ENCODE measurements at regions not wholly inside any gene's neighbourhood (a gene's known extent, or its start where the extent isn't known, plus 50 kb on each side); places are given as distances from the start of the nearest gene placed in this dataset.
A peak's percentile ranks its signal among the peaks of the same experiment; 100 is the strongest.

- no peak overlapping the region for H3K9ac ChIP-seq (ENCODE audit: low read length)
- ChIA-PET RAD21 (ENCODE audit: low non-redundant PET in 1 of 2, low total read pairs in 2 of 2, uncharacterized antibody in 2 of 2, unreplicated experiment in 2 of 2) (no interaction called here), POLR2A (no interaction called here), CTCF (no interaction called here)
- 0 out of 4 replicates have a peak, but pooled peaks cover 0 to 4% of the 10 kb centered on the region in 2 experiments for H3K36me3 ChIP-seq (ENCODE audit: control insufficient read depth in 1 of 2, insufficient read depth in 2 of 2, low read length in 2 of 2)
- H3K9me2 ChIP-seq (ENCODE audit: insufficient read depth) = no peaks in the 10 kb centered on the region
- peaks cover 14 to 32% of the 10 kb centered on the region in 2 experiments for H3K4me1 ChIP-seq (ENCODE audit: control insufficient read depth in 1 of 2, insufficient read depth in 2 of 2, low read length in 2 of 2)
- H3K4me3 ChIP-seq (replicated peaks in 1 of 2; ENCODE audit: low read depth in 1 of 2, low read length in 2 of 2) = peak overlapping the region in 1 of 2 experiments; percentile 20; a peak in 2 of 4 replicates
- peaks cover 11 to 13% of the 10 kb centered on the region in 2 experiments; a peak in 3 of 4 replicates for H3K9me3 ChIP-seq (ENCODE audit: control insufficient read depth in 1 of 2, insufficient read depth in 1 of 2, low read depth in 1 of 2, low read length in 2 of 2)
- peak overlapping the region; percentile 16; the same call in 1 of the 2 replicates for H3K27ac ChIP-seq (ENCODE audit: low read depth, low read length)
- no peaks in the 10 kb centered on the region for H4K20me1 ChIP-seq (ENCODE audit: insufficient read depth)
- TF ChIP-seq CTCF (IDR thresholded peaks at IDR 0.05 in 2 of 3, conservative IDR thresholded peaks at IDR 0.05 in 1 of 3; ENCODE audit: borderline replicate concordance in 1 of 3, insufficient read depth in 1 of 3, low read depth in 2 of 3, low read length in 2 of 3) (no peak), REST (IDR thresholded peaks at IDR 0.05; ENCODE audit: low read depth) (no peak), SIN3A (IDR thresholded peaks at IDR 0.05; ENCODE audit: low read depth) (no peak), RAD21 (IDR thresholded peaks at IDR 0.05; ENCODE audit: low read depth) (no peak), EGR1 (IDR thresholded peaks at IDR 0.05; ENCODE audit: low read depth) (no peak)
- intact Hi-C loops (cut with micrococcal nuclease) = no loop called here
- H3K79me2 ChIP-seq (ENCODE audit: insufficient read depth, low read length) = no peaks in the 10 kb centered on the region
- ATAC-seq = peak; percentile 63
- no peaks in the 10 kb centered on the region for H3K27me3 ChIP-seq (ENCODE audit: insufficient read depth, low read length)
- BruUV-seq (replicated peaks) = no TSS peak
- H2AFZ ChIP-seq (ENCODE audit: low read depth, low read length, poor library complexity, severe bottlenecking) = no peak overlapping the region
- peak overlapping the region; percentile 58 for H3K4me2 ChIP-seq (ENCODE audit: low read length)
- DNase-seq (ENCODE audit: low read depth, low spot score) = no peak
These were observed 202.4 kb downstream of the RFC3 start for GRCh38 chr13:34020388-34020787.
